ENCODE measurements at regions not wholly inside any gene's neighbourhood (a gene's known extent, or its start where the extent isn't known, plus 50 kb on each side); places are given as distances from the start of the nearest gene placed in this dataset.

GRCh38 chr3:39587113-39587512 is 119.6 kb downstream of the MOBP start:
- no peak for TF ChIP-seq CTCF (conservative IDR thresholded peaks at IDR 0.05; ENCODE audit: control insufficient read depth, insufficient read depth, low read depth, low read length)
- no peak overlapping the region for H3K4me3 ChIP-seq (ENCODE audit: control insufficient read depth, low read depth, low read length)
- DNase-seq (ENCODE audit: low read depth) = no peak

GRCh38 chr3:39590806-39591205 is 123.3 kb downstream of the MOBP start:
- TF ChIP-seq CTCF (conservative IDR thresholded peaks at IDR 0.05; ENCODE audit: control insufficient read depth, insufficient read depth, low read depth, low read length) = no peak
- no peak overlapping the region for H3K4me3 ChIP-seq (ENCODE audit: control insufficient read depth, low read depth, low read length)
- DNase-seq (ENCODE audit: low read depth) = no peak

GRCh38 chr3:39592311-39593050 is 125.0 kb downstream of the MOBP start:
- no peak for TF ChIP-seq CTCF (conservative IDR thresholded peaks at IDR 0.05; ENCODE audit: control insufficient read depth, insufficient read depth, low read depth, low read length)
- DNase-seq (ENCODE audit: low read depth) = no peak
- H3K4me3 ChIP-seq (ENCODE audit: control insufficient read depth, low read depth, low read length) = no peak overlapping the region

GRCh38 chr3:39593341-39593740 is 125.9 kb downstream of the MOBP start:
- H3K4me3 ChIP-seq (ENCODE audit: control insufficient read depth, low read depth, low read length) = no peak overlapping the region
- no peak for DNase-seq (ENCODE audit: low read depth)
- TF ChIP-seq CTCF (conservative IDR thresholded peaks at IDR 0.05; ENCODE audit: control insufficient read depth, insufficient read depth, low read depth, low read length) = no peak

GRCh38 chr3:39601241-39601640 is 133.8 kb downstream of the MOBP start:
- no peak for TF ChIP-seq CTCF (conservative IDR thresholded peaks at IDR 0.05; ENCODE audit: control insufficient read depth, insufficient read depth, low read depth, low read length)
- no peak for DNase-seq (ENCODE audit: low read depth)
- no peak overlapping the region for H3K4me3 ChIP-seq (ENCODE audit: control insufficient read depth, low read depth, low read length)

GRCh38 chr3:39605837-39606236 is 138.4 kb downstream of the MOBP start:
- TF ChIP-seq CTCF (conservative IDR thresholded peaks at IDR 0.05; ENCODE audit: control insufficient read depth, insufficient read depth, low read depth, low read length) = no peak
- no peak overlapping the region for H3K4me3 ChIP-seq (ENCODE audit: control insufficient read depth, low read depth, low read length)
- DNase-seq (ENCODE audit: low read depth) = no peak
